BE2C (cell line): ENCODE measurements at regions not wholly inside any gene's neighbourhood (a gene's known extent, or its start where the extent isn't known, plus 50 kb on each side); places are given as distances from the start of the nearest gene placed in this dataset.
"Not testable (repeated sequence)": the region's sequence is repeated elsewhere in the genome, so short reads cannot be mapped to it uniquely, and the experiment has no call there.

Experiments used
- DNase-seq: peaks from one replicate; pipeline ENCODE4 v3.0.0-alpha.2; 2020
- H3K27me3 ChIP-seq: fragments of 250-450 bp; sonication (Bioruptor Pico); 2 replicates; pipeline ENCODE4 v1.5.1; 2020; ENCODE audit warnings: mild to moderate bottlenecking
- H3K36me3 ChIP-seq: fragments of 250-450 bp; sonication (Bioruptor Pico); 2 replicates; pipeline ENCODE4 v1.5.1; 2020; ENCODE audit warnings: mild to moderate bottlenecking
- H3K4me1 ChIP-seq: fragments of 250-450 bp; sonication (Bioruptor Pico); 2 replicates; pipeline ENCODE4 v1.5.1; 2020
- H3K4me3 ChIP-seq: 2 replicates; pipeline ENCODE4 v1.5.1; 2011; ENCODE audit warnings: low read depth, low read length
- H3K9me3 ChIP-seq: fragments of 250-450 bp; sonication (Bioruptor Pico); 2 replicates; pipeline ENCODE4 v1.5.1; 2020

GRCh38 chr21:7799697-7800096, 2721.7 kb upstream of the TPTE start:
- H3K27me3 ChIP-seq, H3K4me3 ChIP-seq, H3K9me3 ChIP-seq, H3K4me1 ChIP-seq, DNase-seq, H3K36me3 ChIP-seq: not testable (repeated sequence)

GRCh38 chr21:7813475-7813874, 2707.9 kb upstream of the TPTE start:
- not testable (repeated sequence) for H3K9me3 ChIP-seq, DNase-seq, H3K27me3 ChIP-seq, H3K4me1 ChIP-seq, H3K36me3 ChIP-seq, H3K4me3 ChIP-seq

GRCh38 chr21:7817013-7817412, 2704.4 kb upstream of the TPTE start:
- H3K9me3 ChIP-seq, H3K36me3 ChIP-seq, H3K4me3 ChIP-seq, H3K27me3 ChIP-seq, DNase-seq, H3K4me1 ChIP-seq: not testable (repeated sequence)

GRCh38 chr21:7819301-7819700, 2702.1 kb upstream of the TPTE start:
- not testable (repeated sequence) for H3K4me1 ChIP-seq, H3K9me3 ChIP-seq, H3K4me3 ChIP-seq, H3K36me3 ChIP-seq, H3K27me3 ChIP-seq
- peak; percentile 1 for DNase-seq

- DNase-seq, H3K27me3 ChIP-seq, H3K4me3 ChIP-seq, H3K36me3 ChIP-seq, H3K9me3 ChIP-seq, H3K4me1 ChIP-seq: not testable (repeated sequence)
Measured at GRCh38 chr21:7825627-7826026, 2695.8 kb upstream of the TPTE start.

- H3K27me3 ChIP-seq, H3K4me1 ChIP-seq, H3K9me3 ChIP-seq, H3K4me3 ChIP-seq, DNase-seq, H3K36me3 ChIP-seq: not testable (repeated sequence)
Measured at GRCh38 chr21:7826174-7826573, 2695.2 kb upstream of the TPTE start.

- not testable (repeated sequence) for H3K4me3 ChIP-seq, H3K27me3 ChIP-seq, H3K36me3 ChIP-seq, H3K4me1 ChIP-seq, H3K9me3 ChIP-seq, DNase-seq
Measured at GRCh38 chr21:7828260-7828659, 2693.1 kb upstream of the TPTE start.

GRCh38 chr21:7829411-7829810, 2692.0 kb upstream of the TPTE start:
- H3K9me3 ChIP-seq, H3K27me3 ChIP-seq, H3K36me3 ChIP-seq, H3K4me3 ChIP-seq, DNase-seq, H3K4me1 ChIP-seq: not testable (repeated sequence)

GRCh38 chr21:7837315-7837714, 2684.1 kb upstream of the TPTE start:
- not testable (repeated sequence) for H3K4me3 ChIP-seq, H3K4me1 ChIP-seq, H3K9me3 ChIP-seq, DNase-seq, H3K36me3 ChIP-seq, H3K27me3 ChIP-seq

- not testable (repeated sequence) for H3K4me3 ChIP-seq, H3K4me1 ChIP-seq, H3K9me3 ChIP-seq, H3K27me3 ChIP-seq, H3K36me3 ChIP-seq, DNase-seq
Measured at GRCh38 chr21:7853426-7853825, 2668.0 kb upstream of the TPTE start.

GRCh38 chr21:7853836-7854235, 2667.5 kb upstream of the TPTE start:
- H3K9me3 ChIP-seq, DNase-seq, H3K36me3 ChIP-seq, H3K27me3 ChIP-seq, H3K4me1 ChIP-seq, H3K4me3 ChIP-seq: not testable (repeated sequence)
